ENCODE measurements at regions not wholly inside any gene's neighbourhood (a gene's known extent, or its start where the extent isn't known, plus 50 kb on each side); places are given as distances from the start of the nearest gene placed in this dataset.

DNA sequence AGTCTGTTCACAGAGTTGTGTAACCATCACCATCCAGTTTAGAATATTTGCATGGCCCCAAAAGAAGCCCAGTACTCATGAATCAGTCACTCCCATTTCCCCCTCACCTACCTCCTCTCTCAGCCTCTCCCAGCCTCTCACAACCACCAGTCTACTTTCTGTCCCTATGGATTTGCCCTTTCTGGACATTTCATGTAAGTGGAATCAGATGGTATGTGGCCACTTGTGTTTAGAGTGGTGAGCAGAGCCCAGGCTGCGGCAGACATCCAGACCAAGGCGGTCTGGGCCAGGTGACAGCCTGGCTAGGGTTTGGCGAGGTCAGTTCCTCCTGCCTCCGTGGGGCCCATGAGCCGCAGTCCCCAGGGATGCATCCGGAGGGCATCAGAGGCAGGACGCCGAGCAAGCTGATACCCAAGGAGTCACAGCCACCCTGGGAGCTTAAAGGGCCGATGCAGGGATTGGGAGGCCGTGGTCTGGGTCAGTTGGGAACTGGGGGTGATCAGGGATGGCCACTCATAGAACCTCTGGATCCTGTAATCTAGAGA lies 53.3 kb upstream of the CLDN5 start:
- POLR2A ChIA-PET (ENCODE audit: partially characterized antibody): interaction anchor here (1.1 kb wide), 1 partner anchor 23 kb away, joined by 3 read pairs; no protein-coding TSS in a partner anchor
- no peaks in the 10 kb centered on the region for H4K20me1 ChIP-seq (replicated peaks in 1 of 2; ENCODE audit: control insufficient read depth in 1 of 2, insufficient read depth in 2 of 2, low read length in 2 of 2)
- H2BK15ac ChIP-seq (ENCODE audit: low read length): no peak overlapping the region
- H3K4me3 ChIP-seq (ENCODE audit: extremely low read depth in 1 of 4, insufficient read depth in 2 of 4, low read depth in 3 of 4, low read length in 4 of 4): no peak overlapping the region
- no peak overlapping the region for H2BK5ac ChIP-seq (ENCODE audit: low read depth, low read length)
- no peak overlapping the region for H3K18ac ChIP-seq (ENCODE audit: extremely low read depth, low read length)
- CTCF ChIA-PET (ENCODE audit: partially characterized antibody): interaction anchor here (1.2 to 2.1 kb wide), 5 partner anchors 15 to 55 kb away, joined by 3 to 14 read pairs (median 5); no protein-coding TSS in a partner anchor
- peaks cover 0 to 2% (median 0%) of the 10 kb centered on the region in 4 experiments; a peak in 3 of 7 replicates for H3K4me1 ChIP-seq (replicated peaks in 1 of 4; ENCODE audit: control insufficient read depth in 3 of 4, insufficient read depth in 4 of 4, low read length in 3 of 4)
- peak overlapping the region; percentile 6; the same call in 1 of the 2 replicates for H2BK12ac ChIP-seq (ENCODE audit: low read depth, low read length)
- H3K36me3 ChIP-seq (ENCODE audit: control insufficient read depth in 2 of 4, insufficient read depth in 4 of 4, low read length in 3 of 4): no peaks in the 10 kb centered on the region
- H3K27me3 ChIP-seq (replicated peaks in 1 of 4; ENCODE audit: control insufficient read depth in 3 of 4, extremely low read depth in 1 of 4, insufficient read depth in 3 of 4, low read length in 3 of 4): no peaks in the 10 kb centered on the region
- H3K56ac ChIP-seq (replicated peaks; ENCODE audit: insufficient read length, low read depth, low read length): no peak overlapping the region
- no peak overlapping the region for H2AK5ac ChIP-seq (ENCODE audit: low read depth, low read length)
- peak overlapping the region; percentile 77 for H2AFZ ChIP-seq (ENCODE audit: low read length)
- no peak overlapping the region for H3K9ac ChIP-seq (replicated peaks in 1 of 4; ENCODE audit: extremely low read depth in 1 of 4, low read depth in 3 of 4, low read length in 3 of 4)
- no peak overlapping the region for H2BK120ac ChIP-seq (replicated peaks; ENCODE audit: low read depth, low read length)
- no peaks in the 10 kb centered on the region for H3K79me1 ChIP-seq (ENCODE audit: low read depth, low read length)
- no peaks in the 10 kb centered on the region for H3K79me2 ChIP-seq (ENCODE audit: control insufficient read depth in 1 of 2, insufficient read depth in 2 of 2, low read length in 2 of 2)
- H3K9me3 ChIP-seq (ENCODE audit: insufficient read depth in 2 of 2, low read depth in 1 of 2, low read length in 1 of 2): no peaks in the 10 kb centered on the region
- TF ChIP-seq TCF12 (IDR thresholded peaks at IDR 0.05; ENCODE audit: low read depth, low read length): no peak
- no peak for TF ChIP-seq CHD1 (IDR thresholded peaks at IDR 0.05; ENCODE audit: low read depth, low read length)
- TF ChIP-seq, protein P1, sequence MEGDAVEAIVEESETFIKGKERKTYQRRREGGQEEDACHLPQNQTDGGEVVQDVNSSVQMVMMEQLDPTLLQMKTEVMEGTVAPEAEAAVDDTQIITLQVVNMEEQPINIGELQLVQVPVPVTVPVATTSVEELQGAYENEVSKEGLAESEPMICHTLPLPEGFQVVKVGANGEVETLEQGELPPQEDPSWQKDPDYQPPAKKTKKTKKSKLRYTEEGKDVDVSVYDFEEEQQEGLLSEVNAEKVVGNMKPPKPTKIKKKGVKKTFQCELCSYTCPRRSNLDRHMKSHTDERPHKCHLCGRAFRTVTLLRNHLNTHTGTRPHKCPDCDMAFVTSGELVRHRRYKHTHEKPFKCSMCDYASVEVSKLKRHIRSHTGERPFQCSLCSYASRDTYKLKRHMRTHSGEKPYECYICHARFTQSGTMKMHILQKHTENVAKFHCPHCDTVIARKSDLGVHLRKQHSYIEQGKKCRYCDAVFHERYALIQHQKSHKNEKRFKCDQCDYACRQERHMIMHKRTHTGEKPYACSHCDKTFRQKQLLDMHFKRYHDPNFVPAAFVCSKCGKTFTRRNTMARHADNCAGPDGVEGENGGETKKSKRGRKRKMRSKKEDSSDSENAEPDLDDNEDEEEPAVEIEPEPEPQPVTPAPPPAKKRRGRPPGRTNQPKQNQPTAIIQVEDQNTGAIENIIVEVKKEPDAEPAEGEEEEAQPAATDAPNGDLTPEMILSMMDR (IDR thresholded peaks at IDR 0.05; ENCODE audit: control extremely low read depth in 1 of 3, insufficient read depth in 1 of 3, low read depth in 1 of 3, low read length in 3 of 3): peak in 2 of 3 experiments; percentile 2 to 3; a peak in 2 of 4 replicates
- no peak for TF ChIP-seq POLR2A (IDR thresholded peaks at IDR 0.05; ENCODE audit: control extremely low read depth in 1 of 2, low read depth in 2 of 2, low read length in 2 of 2)
- no peak for TF ChIP-seq RFX5 (IDR thresholded peaks at IDR 0.05; ENCODE audit: borderline replicate concordance, low read depth, low read length)
- no peak for TF ChIP-seq SP2 (IDR thresholded peaks at IDR 0.05; ENCODE audit: low read length)
- TF ChIP-seq RAD21 (IDR thresholded peaks at IDR 0.05 in 1 of 2, conservative IDR thresholded peaks at IDR 0.05 in 1 of 2; ENCODE audit: low read depth in 2 of 2, low read length in 2 of 2): peak in 1 of 2 experiments; percentile 39; a peak in 2 of 4 replicates
- no peak overlapping the region for H2BK20ac ChIP-seq (ENCODE audit: low read length)
- no peak for DNase-seq (ENCODE audit: low read depth in 1 of 2, low spot score in 2 of 2)
- no peak overlapping the region; the same call in 1 of the 2 replicates for H4K8ac ChIP-seq (ENCODE audit: extremely low read depth, insufficient read depth, low read length)
- H3K14ac ChIP-seq (ENCODE audit: insufficient read length): no peak overlapping the region
- no peaks in the 10 kb centered on the region for H3K23me2 ChIP-seq (ENCODE audit: low read depth, low read length)
- no peak overlapping the region; a peak in 1 of 4 replicates for H3K4me2 ChIP-seq (ENCODE audit: insufficient read depth in 1 of 2, low read depth in 2 of 2, low read length in 2 of 2)
- no peak overlapping the region for H4K5ac ChIP-seq (ENCODE audit: insufficient read length, low read depth, low read length)
- no peak for FAIRE-seq
- 83% methylated on average over 10 of the region's 10 CpGs; no CpG with 5 or more reads in 1 of the 2 experiments for WGBS, 2 experiments (ENCODE audit: extremely low coverage in 1 of 2, insufficient coverage in 1 of 2, insufficient read length in 1 of 2, insufficient replicate concordance in 2 of 2, low coverage in 1 of 2, low lambda C conversion rate in 2 of 2, missing lambda C conversion rate in 1 of 2)
- H3K23ac ChIP-seq (ENCODE audit: insufficient read length): no peak overlapping the region
- no peak overlapping the region for H3K4ac ChIP-seq (replicated peaks; ENCODE audit: insufficient read length, low read depth, low read length)
- H3K27ac ChIP-seq (ENCODE audit: low read depth, low read length): no peak overlapping the region
- no peak overlapping the region for H4K91ac ChIP-seq (replicated peaks; ENCODE audit: insufficient read length, low read length)

Data from H1 (cell line).